ENCODE measurements at regions not wholly inside any gene's neighbourhood (a gene's known extent, or its start where the extent isn't known, plus 50 kb on each side); places are given as distances from the start of the nearest gene placed in this dataset.
"Not testable (repeated sequence)": the region's sequence is repeated elsewhere in the genome, so short reads cannot be mapped to it uniquely, and the experiment has no call there.

- TF ChIP-seq CTCF (IDR thresholded peaks at IDR 0.05; ENCODE audit: insufficient read depth, low read depth, low read length, missing control alignments), result no peak
- DNase-seq (ENCODE audit: low read depth), result no peak
- H3K4me3 ChIP-seq (ENCODE audit: low read depth, low read length), result no peak overlapping the region
Observed at GRCh38 chr6:802701-803100, 109.8 kb upstream of the EXOC2 start.

DNA sequence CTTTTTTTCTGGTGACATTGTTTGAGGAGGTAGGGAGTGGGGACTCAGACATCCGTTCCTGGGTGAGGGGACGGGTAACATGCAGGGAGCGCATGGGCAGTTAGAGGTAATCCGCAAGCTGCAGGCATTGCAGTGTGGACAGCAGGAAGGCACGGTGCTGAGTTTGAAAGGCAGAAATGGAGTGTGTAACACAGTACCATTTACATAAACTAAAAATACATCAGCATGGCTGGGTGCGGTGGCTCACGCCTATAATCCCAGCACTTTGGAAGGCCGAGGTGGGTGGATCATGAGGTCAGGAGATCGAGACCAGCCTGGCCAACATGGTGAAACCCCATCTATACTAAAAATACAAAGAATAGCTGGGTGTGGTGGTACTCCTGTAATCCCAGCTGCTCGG, 109.3 kb upstream of the EXOC2 start:
- DNase-seq (ENCODE audit: low read depth); H3K4me3 ChIP-seq (ENCODE audit: low read depth, low read length): not testable (repeated sequence)

DNA sequence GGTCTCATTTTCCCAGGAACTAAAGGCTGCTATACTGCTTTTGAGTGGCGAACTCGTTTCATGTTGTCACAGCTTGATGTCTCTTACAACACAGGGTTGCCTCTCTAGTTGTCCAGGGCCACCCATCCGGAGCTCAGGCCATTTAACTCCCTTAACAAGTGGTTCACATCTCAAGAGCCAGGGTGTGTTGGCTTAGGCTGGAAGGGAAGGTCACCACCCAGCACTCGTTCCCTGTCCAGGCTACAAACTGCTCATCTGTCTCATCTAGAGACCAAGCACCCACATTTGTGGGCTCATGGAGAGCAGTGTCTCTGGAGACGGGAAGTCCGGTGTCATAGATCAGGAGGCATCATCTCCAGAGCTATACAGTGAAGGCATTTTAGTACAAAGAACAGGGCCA, 106.8 kb upstream of the EXOC2 start:
- no peak for TF ChIP-seq CTCF (IDR thresholded peaks at IDR 0.05; ENCODE audit: insufficient read depth, low read depth, low read length, missing control alignments)
- no peak for DNase-seq (ENCODE audit: low read depth)
- no peak overlapping the region for H3K4me3 ChIP-seq (ENCODE audit: low read depth, low read length)

- no peak overlapping the region for H3K4me3 ChIP-seq (ENCODE audit: low read depth, low read length)
- DNase-seq (ENCODE audit: low read depth), result peak; percentile 52
- TF ChIP-seq CTCF (IDR thresholded peaks at IDR 0.05; ENCODE audit: insufficient read depth, low read depth, low read length, missing control alignments), result peak; percentile 66
Observed at GRCh38 chr6:797479-798077, 104.6 kb upstream of the EXOC2 start.

- no peak for DNase-seq (ENCODE audit: low read depth)
- H3K4me3 ChIP-seq (ENCODE audit: low read depth, low read length), result no peak overlapping the region
- TF ChIP-seq CTCF (IDR thresholded peaks at IDR 0.05; ENCODE audit: insufficient read depth, low read depth, low read length, missing control alignments), result no peak
Observed at GRCh38 chr6:795046-795685, 102.2 kb upstream of the EXOC2 start.

- DNase-seq (ENCODE audit: low read depth), result no peak
- no peak overlapping the region for H3K4me3 ChIP-seq (ENCODE audit: low read depth, low read length)
- no peak for TF ChIP-seq CTCF (IDR thresholded peaks at IDR 0.05; ENCODE audit: insufficient read depth, low read depth, low read length, missing control alignments)
Observed at GRCh38 chr6:793261-793660, 100.3 kb upstream of the EXOC2 start.

DNA sequence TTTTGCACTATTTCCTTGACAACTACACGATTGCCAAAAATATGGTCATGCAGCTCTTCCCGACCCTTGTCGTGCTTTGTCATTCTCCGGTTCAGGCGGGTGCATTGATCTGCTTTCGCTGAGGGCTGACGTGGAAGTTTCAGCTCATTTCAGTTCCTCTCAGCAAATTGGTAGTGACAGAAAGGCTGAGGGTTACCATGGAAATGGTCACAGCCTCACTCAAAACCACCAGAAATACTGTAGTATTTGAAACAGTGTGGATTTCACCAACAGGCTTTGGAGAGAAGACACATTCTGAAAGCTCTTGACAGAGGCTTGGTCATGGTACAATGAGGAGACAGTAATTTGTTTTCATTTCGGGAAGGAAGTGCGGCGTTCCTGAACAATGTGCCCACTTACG, 99.7 kb upstream of the EXOC2 start:
- DNase-seq (ENCODE audit: low read depth), result peak; percentile 17
- H3K4me3 ChIP-seq (ENCODE audit: low read depth, low read length), result no peak overlapping the region
- no peak for TF ChIP-seq CTCF (IDR thresholded peaks at IDR 0.05; ENCODE audit: insufficient read depth, low read depth, low read length, missing control alignments)
